ENCODE measurements at regions not wholly inside any gene's neighbourhood (a gene's known extent, or its start where the extent isn't known, plus 50 kb on each side); places are given as distances from the start of the nearest gene placed in this dataset.
"Not testable (repeated sequence)": the region's sequence is repeated elsewhere in the genome, so short reads cannot be mapped to it uniquely, and the experiment has no call there.

- not testable (repeated sequence) for H3K4me3 ChIP-seq (replicated peaks; ENCODE audit: low read depth, low read length); H3K36me3 ChIP-seq (ENCODE audit: control insufficient read depth, insufficient read depth, low read length); DNase-seq (ENCODE audit: extremely low read depth, insufficient read length); H3K27me3 ChIP-seq (replicated peaks; ENCODE audit: control insufficient read depth, insufficient read depth, low read length)
Observed at GRCh38 chr7:65141894-65142293, 135.4 kb upstream of the ERV3-1 start.

GRCh38 chr7:65141405-65141778 lies 134.9 kb upstream of the ERV3-1 start:
- not testable (repeated sequence) for H3K36me3 ChIP-seq (ENCODE audit: control insufficient read depth, insufficient read depth, low read length); H3K27me3 ChIP-seq (replicated peaks; ENCODE audit: control insufficient read depth, insufficient read depth, low read length); H3K4me3 ChIP-seq (replicated peaks; ENCODE audit: low read depth, low read length)
- DNase-seq (ENCODE audit: extremely low read depth, insufficient read length) = peak; percentile 1

- not testable (repeated sequence) for H3K4me3 ChIP-seq (replicated peaks; ENCODE audit: low read depth, low read length); DNase-seq (ENCODE audit: extremely low read depth, insufficient read length); H3K27me3 ChIP-seq (replicated peaks; ENCODE audit: control insufficient read depth, insufficient read depth, low read length); H3K36me3 ChIP-seq (ENCODE audit: control insufficient read depth, insufficient read depth, low read length)
Observed at GRCh38 chr7:65140543-65141404, 134.3 kb upstream of the ERV3-1 start.

GRCh38 chr7:65136850-65137249 lies 130.4 kb upstream of the ERV3-1 start:
- not testable (repeated sequence) for H3K36me3 ChIP-seq (ENCODE audit: control insufficient read depth, insufficient read depth, low read length); H3K4me3 ChIP-seq (replicated peaks; ENCODE audit: low read depth, low read length); DNase-seq (ENCODE audit: extremely low read depth, insufficient read length); H3K27me3 ChIP-seq (replicated peaks; ENCODE audit: control insufficient read depth, insufficient read depth, low read length)

GRCh38 chr7:65133087-65133486 lies 126.6 kb upstream of the ERV3-1 start:
- not testable (repeated sequence) for H3K36me3 ChIP-seq (ENCODE audit: control insufficient read depth, insufficient read depth, low read length); H3K4me3 ChIP-seq (replicated peaks; ENCODE audit: low read depth, low read length); DNase-seq (ENCODE audit: extremely low read depth, insufficient read length); H3K27me3 ChIP-seq (replicated peaks; ENCODE audit: control insufficient read depth, insufficient read depth, low read length)

- not testable (repeated sequence) for H3K27me3 ChIP-seq (replicated peaks; ENCODE audit: control insufficient read depth, insufficient read depth, low read length); DNase-seq (ENCODE audit: extremely low read depth, insufficient read length); H3K36me3 ChIP-seq (ENCODE audit: control insufficient read depth, insufficient read depth, low read length); H3K4me3 ChIP-seq (replicated peaks; ENCODE audit: low read depth, low read length)
Observed at GRCh38 chr7:65132256-65132655, 125.8 kb upstream of the ERV3-1 start.

- H3K27me3 ChIP-seq (replicated peaks; ENCODE audit: control insufficient read depth, insufficient read depth, low read length); H3K4me3 ChIP-seq (replicated peaks; ENCODE audit: low read depth, low read length); H3K36me3 ChIP-seq (ENCODE audit: control insufficient read depth, insufficient read depth, low read length); DNase-seq (ENCODE audit: extremely low read depth, insufficient read length): not testable (repeated sequence)
Observed at GRCh38 chr7:65127364-65127763, 120.9 kb upstream of the ERV3-1 start.

- not testable (repeated sequence) for H3K27me3 ChIP-seq (replicated peaks; ENCODE audit: control insufficient read depth, insufficient read depth, low read length); H3K4me3 ChIP-seq (replicated peaks; ENCODE audit: low read depth, low read length); DNase-seq (ENCODE audit: extremely low read depth, insufficient read length); H3K36me3 ChIP-seq (ENCODE audit: control insufficient read depth, insufficient read depth, low read length)
Observed at GRCh38 chr7:65124600-65124999, 118.1 kb upstream of the ERV3-1 start.

- not testable (repeated sequence) for DNase-seq (ENCODE audit: extremely low read depth, insufficient read length); H3K4me3 ChIP-seq (replicated peaks; ENCODE audit: low read depth, low read length); H3K36me3 ChIP-seq (ENCODE audit: control insufficient read depth, insufficient read depth, low read length); H3K27me3 ChIP-seq (replicated peaks; ENCODE audit: control insufficient read depth, insufficient read depth, low read length)
Observed at GRCh38 chr7:65105650-65106203, 99.2 kb upstream of the ERV3-1 start.

GRCh38 chr7:65100499-65100898 lies 94.0 kb upstream of the ERV3-1 start:
- not testable (repeated sequence) for H3K36me3 ChIP-seq (ENCODE audit: control insufficient read depth, insufficient read depth, low read length); H3K27me3 ChIP-seq (replicated peaks; ENCODE audit: control insufficient read depth, insufficient read depth, low read length); H3K4me3 ChIP-seq (replicated peaks; ENCODE audit: low read depth, low read length); DNase-seq (ENCODE audit: extremely low read depth, insufficient read length)

- peak; percentile 3 for DNase-seq (ENCODE audit: extremely low read depth, insufficient read length)
- not testable (repeated sequence) for H3K27me3 ChIP-seq (replicated peaks; ENCODE audit: control insufficient read depth, insufficient read depth, low read length); H3K36me3 ChIP-seq (ENCODE audit: control insufficient read depth, insufficient read depth, low read length)
- peak overlapping the region; percentile 84 for H3K4me3 ChIP-seq (replicated peaks; ENCODE audit: low read depth, low read length)
Observed at GRCh38 chr7:65081669-65082055, 75.2 kb upstream of the ERV3-1 start.

GRCh38 chr7:65080799-65081668 lies 74.5 kb upstream of the ERV3-1 start:
- H3K36me3 ChIP-seq (ENCODE audit: control insufficient read depth, insufficient read depth, low read length); H3K27me3 ChIP-seq (replicated peaks; ENCODE audit: control insufficient read depth, insufficient read depth, low read length): not testable (repeated sequence)
- peak; percentile 92 for DNase-seq (ENCODE audit: extremely low read depth, insufficient read length)
- H3K4me3 ChIP-seq (replicated peaks; ENCODE audit: low read depth, low read length) = peak overlapping the region; percentile 84

- H3K4me3 ChIP-seq (replicated peaks; ENCODE audit: low read depth, low read length); H3K27me3 ChIP-seq (replicated peaks; ENCODE audit: control insufficient read depth, insufficient read depth, low read length); DNase-seq (ENCODE audit: extremely low read depth, insufficient read length); H3K36me3 ChIP-seq (ENCODE audit: control insufficient read depth, insufficient read depth, low read length): not testable (repeated sequence)
Observed at GRCh38 chr7:65074959-65075358, 68.5 kb upstream of the ERV3-1 start.

- DNase-seq (ENCODE audit: extremely low read depth, insufficient read length); H3K36me3 ChIP-seq (ENCODE audit: control insufficient read depth, insufficient read depth, low read length); H3K4me3 ChIP-seq (replicated peaks; ENCODE audit: low read depth, low read length); H3K27me3 ChIP-seq (replicated peaks; ENCODE audit: control insufficient read depth, insufficient read depth, low read length): not testable (repeated sequence)
Observed at GRCh38 chr7:65073160-65073559, 66.7 kb upstream of the ERV3-1 start.
